ENCODE measurements at regions not wholly inside any gene's neighbourhood (a gene's known extent, or its start where the extent isn't known, plus 50 kb on each side); places are given as distances from the start of the nearest gene placed in this dataset.
"Not testable (repeated sequence)": the region's sequence is repeated elsewhere in the genome, so short reads cannot be mapped to it uniquely, and the experiment has no call there.

DNA sequence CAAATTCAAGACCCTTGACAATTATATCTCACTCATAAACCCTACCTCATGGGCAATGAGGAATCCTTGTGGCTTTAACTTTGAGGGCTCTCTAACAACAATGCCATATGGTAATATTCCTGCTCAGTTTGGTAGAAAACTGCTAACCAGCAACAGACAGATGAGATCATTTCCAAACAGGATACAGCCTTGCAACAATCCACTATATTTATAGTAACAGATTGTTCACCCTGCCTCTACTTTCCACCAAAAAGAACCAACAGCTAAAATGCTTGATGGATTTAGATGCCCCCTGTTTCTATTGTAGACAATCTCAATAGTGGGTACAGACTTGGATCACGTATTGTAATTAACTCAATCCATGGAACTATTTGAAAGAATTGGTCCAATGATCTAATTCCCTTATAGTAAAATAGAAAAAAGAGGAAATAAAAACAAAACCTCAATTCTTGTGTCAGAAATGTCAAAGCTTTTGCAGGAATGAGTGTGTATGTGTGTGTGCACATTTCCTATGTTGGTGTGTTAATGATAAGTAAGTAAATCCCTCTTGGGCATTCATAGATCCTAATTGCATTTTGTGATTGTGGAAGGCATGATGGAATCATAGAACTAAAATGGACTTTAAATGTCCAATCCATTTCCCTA lies 100.0 kb upstream of the EDEM3 start:
- no peak for DNase-seq (ENCODE audit: low read depth in 2 of 2)

DNA sequence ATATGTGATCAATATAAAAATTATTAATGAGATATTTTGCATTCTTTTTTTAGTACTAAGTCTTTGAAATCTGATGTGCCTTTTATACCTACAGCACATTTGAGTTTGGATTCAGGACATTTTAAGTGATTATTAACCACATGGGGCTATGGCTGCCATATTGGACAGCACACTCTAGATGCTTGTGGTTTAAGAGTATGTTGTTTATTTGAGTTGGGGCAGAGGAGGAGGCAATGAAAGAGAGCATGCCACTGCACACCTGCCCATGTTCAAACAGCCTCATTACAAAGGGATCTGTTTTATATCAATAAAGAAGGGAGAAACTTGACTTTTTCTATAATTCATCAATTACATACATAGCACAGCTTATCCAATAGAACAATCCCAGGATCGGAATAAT lies 99.4 kb upstream of the EDEM3 start:
- DNase-seq (ENCODE audit: low read depth in 2 of 2), result no peak

DNA sequence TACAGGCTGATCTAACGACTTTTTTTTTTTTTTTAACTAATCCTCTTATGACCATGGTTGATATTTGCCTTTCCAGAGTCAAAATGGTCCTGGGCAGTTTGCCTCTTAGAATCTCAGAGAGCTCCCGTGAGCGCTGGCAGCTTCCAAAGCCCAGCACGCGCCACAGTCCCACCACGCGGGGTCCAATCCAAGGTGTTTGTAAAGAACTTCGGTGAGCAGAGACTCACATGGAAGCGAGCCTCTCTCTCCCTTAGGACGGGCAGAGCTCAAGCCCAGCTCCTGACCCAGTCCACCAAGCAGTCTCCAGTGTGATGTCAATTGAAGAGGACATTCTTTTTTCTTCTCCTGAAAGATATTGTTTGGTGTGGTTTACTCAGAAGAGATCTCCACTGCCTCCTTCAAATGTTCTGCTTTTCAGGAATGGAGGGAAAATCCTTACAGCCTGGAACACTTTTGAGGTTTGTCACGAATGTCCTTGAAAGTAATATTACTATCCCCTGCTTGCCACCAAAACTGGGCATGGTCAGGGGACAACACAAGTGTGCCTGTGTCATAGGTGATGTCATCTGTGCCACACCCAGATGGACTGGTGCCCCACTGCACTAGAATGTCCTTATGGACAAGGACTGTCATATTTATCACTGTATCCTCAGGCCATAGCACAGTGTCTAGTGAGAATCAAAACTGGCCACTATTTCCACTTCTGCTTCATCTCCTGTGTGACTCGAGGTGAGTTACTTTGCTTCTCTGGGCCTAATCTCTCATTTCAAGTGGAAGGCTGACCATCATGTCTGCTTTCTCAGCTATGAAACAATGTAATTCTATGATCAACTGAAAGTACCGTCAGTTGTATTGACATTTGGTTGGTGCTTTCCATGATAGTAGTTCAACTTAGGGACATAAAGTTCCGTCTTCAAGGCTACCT lies 97.4 kb upstream of the EDEM3 start:
- DNase-seq (ENCODE audit: low read depth in 2 of 2), result no peak

DNA sequence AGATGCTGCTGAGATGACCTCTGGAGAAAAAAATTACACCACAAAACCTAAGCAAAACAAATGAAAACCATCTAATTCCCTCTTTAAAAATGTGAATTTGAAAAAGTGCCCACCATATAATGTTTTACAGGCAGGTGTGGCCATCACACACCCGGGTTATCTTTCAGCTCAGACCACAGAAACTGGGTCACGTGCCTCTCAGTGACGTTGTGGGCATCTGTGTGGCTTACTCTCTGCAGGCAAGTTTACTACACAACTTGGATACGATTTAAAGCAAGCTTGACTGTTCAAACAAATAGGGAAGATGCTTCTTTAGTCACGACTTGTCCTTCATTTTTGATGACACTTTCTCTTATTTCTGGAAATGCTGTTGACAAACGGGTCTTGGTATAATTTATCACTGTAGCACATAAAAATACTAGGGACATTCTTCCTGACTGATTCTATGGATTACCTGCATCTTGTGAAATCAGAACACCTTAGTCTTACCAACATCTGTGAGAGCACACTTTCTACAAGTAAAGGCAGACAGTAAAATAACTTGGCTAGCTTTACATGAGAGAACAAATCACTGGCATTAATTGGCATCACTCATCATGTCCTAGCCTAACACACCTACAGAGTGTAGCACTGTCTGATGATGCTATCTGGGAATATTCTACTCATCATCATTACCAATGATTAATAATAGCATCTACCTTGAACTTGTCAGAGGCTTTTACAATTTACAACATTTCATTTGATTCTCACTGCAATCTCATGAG lies 89.3 kb upstream of the EDEM3 start:
- DNase-seq (ENCODE audit: low read depth in 2 of 2), result no peak

DNA sequence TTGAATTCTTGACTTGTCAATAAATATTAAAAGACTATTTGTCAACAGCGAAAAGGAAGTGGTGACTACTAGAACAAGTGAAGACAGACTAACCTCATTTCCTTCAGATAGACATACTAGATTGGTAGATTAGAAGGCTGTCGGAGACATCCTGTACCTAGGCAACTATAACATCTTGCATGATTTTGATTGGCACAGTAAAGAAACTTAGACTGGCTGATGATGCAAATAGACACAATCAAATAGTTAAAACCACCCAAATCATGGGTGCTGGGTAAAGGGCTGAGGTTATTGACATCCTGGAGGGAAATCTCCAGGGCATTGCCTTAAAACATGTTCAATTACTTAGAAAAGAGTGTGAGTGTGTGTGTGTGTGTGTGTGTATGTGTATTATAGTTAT lies 85.9 kb upstream of the EDEM3 start:
- DNase-seq (ENCODE audit: low read depth in 2 of 2), result no peak

DNA sequence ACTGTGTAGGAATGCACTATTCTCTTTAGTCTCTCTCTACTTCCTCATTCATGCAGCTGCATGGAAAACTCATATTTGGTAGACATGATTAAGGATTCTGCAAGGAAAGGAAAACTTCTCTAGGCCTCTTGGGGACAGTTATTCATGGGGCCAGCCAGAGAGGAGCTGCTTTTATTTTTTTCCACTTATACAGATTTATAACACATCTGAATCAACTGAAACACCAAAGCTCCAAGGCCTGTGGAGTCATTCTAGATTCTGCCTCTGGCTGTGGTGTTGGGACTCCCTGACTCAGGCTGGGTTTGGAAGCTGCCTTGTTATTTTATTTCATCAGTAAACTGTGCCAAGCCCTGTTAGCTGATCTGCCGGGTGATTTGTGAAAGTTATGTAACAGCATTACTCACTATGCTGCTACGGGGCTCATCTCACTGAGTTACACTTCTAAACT lies 83.9 kb upstream of the EDEM3 start:
- DNase-seq (ENCODE audit: low read depth in 2 of 2), result no peak

DNA sequence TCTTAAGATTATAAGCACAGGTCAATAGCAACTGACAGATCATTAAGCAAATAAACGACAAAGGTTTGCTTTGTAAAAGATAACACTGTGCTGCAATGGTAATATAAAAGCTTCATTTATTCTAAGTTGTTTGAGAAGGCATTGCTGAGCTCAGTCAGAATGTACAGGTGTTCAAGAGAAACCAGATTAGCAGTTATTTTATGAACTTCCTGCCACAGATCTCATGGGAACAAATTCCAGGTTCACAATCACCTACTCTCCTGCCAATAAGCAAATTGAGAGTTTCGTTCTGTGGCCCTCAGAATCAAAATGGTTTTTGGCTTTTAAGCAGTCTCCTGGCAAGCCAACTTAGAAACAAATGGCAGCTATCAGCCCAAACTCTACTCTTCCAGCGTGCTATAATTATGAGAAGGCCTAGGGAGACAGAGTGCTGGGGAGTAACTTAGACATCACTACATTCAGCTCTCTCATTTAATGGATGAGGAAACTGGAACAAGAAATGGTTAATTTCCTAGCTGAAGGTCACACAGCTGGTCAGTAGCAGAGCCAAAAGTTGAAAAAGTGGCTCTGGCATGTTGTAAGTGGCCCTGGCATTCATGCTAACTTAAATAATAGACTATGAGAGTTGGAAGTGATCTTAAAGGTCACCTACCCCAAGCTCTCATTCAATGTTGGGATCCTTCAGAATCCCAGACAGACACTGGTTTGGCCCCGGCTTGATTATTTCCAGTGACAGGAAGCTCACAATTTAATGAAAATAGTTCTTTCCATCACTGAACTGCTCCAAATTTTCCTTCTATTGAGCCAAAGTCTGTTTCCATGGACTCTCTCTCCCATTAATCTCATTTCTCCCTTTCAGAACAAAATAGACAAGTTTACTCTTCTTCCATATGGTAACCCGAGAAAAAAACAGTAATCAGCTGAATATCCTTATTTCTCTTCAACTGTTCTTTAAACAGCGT lies 82.6 kb upstream of the EDEM3 start:
- DNase-seq (ENCODE audit: low read depth in 2 of 2), result no peak

DNA sequence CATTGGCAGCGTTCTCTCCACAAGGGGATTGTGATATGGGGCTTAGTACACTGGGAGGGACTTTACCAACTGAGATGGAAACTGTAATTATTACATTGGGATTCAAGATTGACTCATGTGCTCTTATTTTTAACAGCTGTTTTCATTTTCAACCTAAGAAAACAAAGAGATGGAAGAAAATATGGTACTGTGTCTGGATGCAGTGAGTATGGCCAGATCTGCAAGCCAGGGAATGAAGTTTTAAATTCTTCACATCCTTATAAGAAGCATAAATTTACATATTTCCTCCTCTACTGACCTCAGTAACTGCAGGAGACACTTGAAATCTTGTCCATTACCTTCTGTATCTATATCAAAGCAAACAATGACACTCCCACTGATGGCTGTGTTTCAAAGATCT lies 81.5 kb upstream of the EDEM3 start:
- no peak for DNase-seq (ENCODE audit: low read depth in 2 of 2)

DNA sequence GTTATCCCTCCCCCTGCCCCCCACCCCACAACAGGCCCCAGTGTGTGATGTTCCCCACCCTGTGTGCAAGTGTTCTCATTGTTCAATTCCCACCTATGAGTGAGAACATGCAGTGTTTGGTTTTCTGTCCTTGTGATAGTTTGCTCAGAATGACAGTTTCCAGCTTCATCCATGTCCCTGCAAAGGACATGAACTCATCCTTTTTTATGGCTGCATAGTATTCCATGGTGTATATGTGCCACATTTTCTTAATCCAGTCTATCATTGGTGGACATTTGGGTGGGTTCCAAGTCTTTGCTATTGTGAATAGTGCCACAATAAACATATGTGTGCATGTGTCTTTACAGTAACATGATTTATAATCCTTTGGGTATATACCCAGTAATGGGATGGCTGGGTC lies 79.3 kb upstream of the EDEM3 start:
- not testable (repeated sequence) for DNase-seq (ENCODE audit: low read depth in 2 of 2)

DNA sequence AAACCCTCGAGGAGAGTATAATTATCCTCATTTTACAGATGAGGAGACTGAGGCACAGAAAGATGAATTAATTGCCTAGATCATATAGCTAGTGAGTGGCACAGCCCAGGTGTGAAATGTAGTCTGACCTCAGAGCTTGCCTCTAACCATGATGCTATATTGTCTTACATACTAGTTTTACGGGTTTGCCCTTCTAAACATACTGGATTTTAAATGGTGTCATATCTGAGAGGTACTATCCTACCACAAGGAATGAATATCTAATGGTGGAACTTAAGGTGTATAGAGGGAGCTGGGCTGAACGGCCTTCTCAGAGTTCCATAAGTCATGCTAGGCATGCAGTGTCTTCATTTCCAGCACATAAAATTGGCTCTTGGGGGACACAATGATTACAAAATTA lies 77.9 kb upstream of the EDEM3 start:
- DNase-seq (ENCODE audit: low read depth in 2 of 2), result no peak

DNA sequence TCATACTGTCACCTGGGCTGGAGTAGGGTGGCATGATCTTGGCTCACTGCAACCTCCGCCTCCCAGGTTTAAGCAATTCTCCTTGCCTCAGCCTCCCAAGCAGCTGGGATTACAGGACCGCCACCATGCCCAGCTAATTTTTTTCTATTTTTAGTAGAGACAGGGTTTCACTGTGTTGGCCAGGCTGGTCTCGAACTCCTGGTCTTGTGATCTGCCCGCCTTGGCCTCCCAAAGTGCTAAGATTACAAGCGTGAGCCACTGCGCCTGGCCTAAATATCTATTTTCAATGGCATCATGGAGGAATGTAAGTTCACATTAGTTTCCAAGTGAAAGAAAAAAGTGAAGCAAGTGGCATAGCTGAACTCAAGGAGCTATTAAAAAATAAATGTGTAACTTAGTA lies 74.8 kb upstream of the EDEM3 start:
- DNase-seq (ENCODE audit: low read depth in 2 of 2), result not testable (repeated sequence)

DNA sequence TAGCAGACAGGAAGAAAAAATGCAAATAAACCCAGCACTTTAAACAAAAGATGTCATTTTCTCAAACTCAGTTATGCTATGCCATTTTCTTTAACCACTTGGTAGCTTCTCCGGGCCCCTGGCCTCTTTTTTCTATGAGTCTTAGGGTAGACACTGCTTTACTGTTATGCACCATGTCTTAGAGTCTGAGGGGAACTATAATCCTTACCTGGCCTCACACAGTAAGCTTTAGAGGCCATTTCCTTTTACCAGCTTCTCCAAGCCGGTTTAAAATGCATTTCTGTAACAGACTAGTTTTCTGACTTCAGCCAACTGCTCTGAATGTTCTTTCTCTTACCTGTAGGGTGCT lies 73.7 kb upstream of the EDEM3 start:
- DNase-seq (ENCODE audit: low read depth in 2 of 2), result no peak

DNA sequence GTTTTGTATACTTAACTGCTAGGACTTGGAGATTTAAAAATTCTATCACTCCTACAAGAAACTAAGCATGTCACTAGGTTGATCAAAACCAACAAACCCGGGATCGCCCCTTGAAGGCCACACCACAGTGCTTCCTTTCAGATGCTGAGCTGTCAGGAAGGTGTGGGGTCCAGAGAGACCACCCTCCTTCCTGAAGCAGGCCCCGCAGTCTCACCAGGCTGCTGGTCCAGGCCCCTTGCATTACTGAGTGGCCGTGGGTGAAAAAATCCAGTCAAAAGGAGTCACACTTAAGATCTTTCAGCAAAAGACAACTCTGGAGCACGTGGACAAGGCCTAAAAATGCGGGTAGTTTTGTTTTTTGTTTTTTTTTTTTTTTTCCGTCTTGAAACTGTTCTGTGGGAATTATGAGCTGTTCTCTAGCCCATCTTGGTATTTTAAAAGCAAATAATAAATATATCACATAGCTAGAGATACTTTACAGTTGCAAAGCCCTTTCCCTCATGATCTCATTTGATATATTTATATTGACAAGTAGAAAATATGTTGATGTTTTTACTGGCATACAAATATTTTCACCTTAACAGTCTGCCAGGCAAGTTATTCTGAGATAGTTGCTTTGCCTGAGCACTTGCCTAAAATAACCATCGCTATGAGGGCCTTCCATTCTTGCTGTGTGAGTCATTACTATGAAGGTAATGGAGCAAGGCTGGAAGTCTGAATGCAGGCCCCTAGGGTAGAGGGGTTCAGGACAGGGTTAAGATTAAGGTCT lies 73.1 kb upstream of the EDEM3 start:
- DNase-seq (ENCODE audit: low read depth in 2 of 2), result no peak

DNA sequence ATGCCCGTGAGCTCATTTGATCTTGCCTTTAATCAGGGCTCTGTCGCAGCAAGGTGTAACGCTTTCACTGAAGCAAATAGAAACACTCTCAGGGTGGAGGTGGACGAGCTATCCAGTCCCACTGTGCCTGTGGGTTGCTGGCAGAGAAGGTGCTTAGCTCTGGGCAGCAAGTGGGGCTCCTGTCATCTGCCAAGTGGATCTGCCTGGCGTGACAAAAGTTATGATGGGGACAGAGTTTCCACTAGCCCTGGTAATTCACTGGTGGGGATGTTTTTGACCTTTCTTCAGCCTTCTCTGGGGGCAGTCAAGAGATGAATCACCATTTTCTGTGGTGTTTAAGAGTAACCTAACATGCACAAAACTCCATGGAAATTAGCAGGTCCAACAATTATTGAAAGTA lies 71.3 kb upstream of the EDEM3 start:
- no peak for DNase-seq (ENCODE audit: low read depth in 2 of 2)

DNA sequence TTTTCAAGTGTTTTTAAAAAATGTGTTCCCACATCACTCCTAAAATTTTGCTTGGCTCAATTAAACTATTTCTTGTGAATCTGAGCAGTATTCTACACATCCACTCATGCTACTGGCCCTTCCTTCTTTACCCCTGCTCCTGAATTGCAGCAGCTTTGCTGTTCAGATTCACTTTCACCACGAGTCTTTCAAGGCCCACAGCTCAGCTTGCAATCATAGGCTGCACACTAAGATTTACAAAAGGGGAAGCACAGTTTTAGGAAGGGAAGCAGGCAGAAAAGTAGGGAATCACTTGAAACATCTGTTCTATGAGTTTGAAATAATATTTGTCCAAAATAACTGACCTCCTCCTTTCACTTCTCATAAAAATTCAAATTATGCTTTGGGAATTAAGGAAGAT lies 70.9 kb upstream of the EDEM3 start:
- no peak for DNase-seq (ENCODE audit: low read depth in 2 of 2)

DNA sequence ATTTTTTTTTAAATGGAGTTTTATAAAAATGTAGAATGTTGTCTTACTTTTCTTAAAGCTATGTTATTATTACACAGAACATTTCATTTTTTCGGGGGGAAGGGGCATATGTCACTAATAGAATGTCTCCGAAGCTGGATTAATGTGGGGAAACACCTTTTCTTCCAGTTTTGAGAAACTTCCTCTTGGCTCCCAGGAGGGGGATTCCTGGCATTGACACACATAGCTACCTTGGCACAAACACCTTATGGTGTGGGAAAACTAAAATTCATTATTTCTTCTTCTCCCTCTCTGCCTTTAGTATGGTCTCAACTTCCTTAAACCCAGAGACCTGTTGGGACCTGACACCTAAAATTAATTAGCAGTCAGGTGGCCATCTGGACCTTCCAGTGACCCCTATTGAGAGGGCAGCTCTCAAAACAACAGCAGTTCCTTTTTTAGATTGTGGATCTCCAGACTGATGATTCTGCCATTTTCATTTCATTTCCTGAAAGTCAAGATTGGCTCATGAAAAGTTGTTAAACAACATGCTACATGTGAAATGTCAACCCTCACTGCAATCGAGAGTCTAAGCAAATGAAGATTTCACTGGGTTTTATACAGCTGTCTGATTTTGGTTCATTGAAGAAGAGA lies 70.1 kb upstream of the EDEM3 start:
- DNase-seq (ENCODE audit: low read depth in 2 of 2), result no peak

DNA sequence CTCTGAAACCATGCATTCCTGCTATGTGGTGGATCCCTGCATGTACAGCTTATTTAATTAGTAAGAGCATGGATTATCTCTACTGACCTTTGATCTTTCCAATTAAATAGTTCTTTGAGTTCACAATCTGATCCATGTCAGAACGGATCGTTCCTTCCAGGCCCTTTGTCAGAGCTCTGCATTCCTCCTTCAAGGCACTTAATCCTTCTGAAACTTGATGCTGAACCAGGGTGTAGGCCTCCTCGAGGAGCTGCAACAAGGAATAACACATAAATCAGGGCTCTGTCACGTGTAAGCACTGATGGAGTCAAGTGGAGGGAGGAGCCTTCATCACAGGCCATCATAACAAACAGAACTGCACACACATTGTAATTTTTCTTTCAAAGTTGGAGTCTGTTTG lies 68.4 kb upstream of the EDEM3 start:
- DNase-seq (ENCODE audit: low read depth in 2 of 2), result no peak

DNA sequence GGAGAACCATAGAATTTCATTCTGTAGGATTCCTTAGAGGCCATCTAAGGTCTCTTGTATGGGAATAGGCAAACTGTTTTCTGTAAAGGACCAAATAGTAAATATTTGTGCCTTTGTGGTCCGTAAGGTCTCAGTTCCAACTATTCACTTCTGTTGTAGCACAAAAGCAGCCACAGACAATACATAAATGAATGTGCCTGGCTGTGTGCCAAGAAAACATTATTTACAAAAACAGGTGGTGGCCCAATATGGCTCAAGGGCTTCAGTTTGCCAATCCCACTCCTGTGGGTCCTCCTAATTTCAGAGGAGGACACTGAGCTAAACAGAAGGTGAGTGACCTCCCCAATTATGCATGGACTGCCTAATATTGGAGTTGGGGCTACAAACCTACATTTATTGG lies 67.6 kb upstream of the EDEM3 start:
- DNase-seq (ENCODE audit: low read depth in 2 of 2), result no peak

DNA sequence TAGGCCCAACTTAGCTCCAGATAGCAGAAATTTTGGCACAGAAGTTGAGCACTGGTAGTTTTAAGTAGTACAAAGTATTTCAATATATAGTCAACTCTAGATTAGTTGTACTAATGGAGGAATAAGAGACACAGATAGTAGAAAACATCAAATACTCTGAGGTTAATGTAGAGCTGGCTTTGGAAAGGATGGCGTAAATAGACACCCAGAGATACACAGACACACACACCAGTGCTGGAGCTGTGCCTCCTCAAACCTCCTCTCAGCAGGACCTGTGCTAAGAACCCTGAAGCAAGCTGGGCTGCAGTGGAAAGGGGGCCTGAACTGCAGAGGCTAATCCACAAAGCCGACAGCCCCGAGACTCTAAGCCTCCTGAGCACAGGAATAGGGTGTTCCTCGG lies 67.0 kb upstream of the EDEM3 start:
- no peak for DNase-seq (ENCODE audit: low read depth in 2 of 2)

DNA sequence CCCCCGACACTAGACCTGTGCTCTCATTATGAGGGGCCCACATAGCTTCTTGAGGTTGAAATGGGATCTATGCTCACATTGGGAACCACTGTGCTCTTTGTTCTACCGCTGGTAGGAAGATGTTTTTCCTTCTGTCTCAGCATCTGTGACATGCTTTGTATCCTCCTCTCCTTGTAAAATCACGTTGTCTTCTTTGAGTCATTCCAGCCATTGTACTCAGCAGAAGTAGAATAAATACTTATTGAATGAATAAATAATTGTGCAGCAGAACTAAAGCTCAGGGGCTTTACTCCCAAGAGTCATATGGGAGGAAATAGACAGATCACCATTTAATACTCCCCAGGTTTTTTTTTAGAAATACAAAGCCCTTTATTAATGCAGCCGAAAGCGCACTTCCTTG lies 66.3 kb upstream of the EDEM3 start:
- no peak for DNase-seq (ENCODE audit: low read depth in 2 of 2)
